Upper lobe of left lung (tissue), 4 donors: ENCODE measurements at regions not wholly inside any gene's neighbourhood (a gene's known extent, or its start where the extent isn't known, plus 50 kb on each side); places are given as distances from the start of the nearest gene placed in this dataset.

Source experiments
- CTCF ChIP-seq, 6 experiments: fragments of 450-650 bp in 4 of 6; fragments of 200-600 bp in 2 of 6; sonication (generic) in 2 of 6; IDR thresholded peaks; one replicate each; pipeline ENCODE4 v1.5.1; 2016 to 2019; ENCODE audit warnings: antibody characterized with exemption in 6 of 6
- EP300 ChIP-seq, 4 donors: sonication (generic); formaldehyde crosslinking; IDR thresholded peaks; one replicate each; pipeline ENCODE4 v1.5.1; 2017; ENCODE audit warnings: antibody characterized with exemption in 4 of 4, control low read depth in 2 of 4
- POLR2A ChIP-seq, 4 donors: fragments of 450-650 bp; IDR thresholded peaks; one replicate each; pipeline ENCODE4 v1.5.1; 2016 to 2017; ENCODE audit warnings: antibody characterized with exemption in 4 of 4, mild to moderate bottlenecking in 2 of 4
- POLR2AphosphoS5 ChIP-seq, 2 donors: sonication (generic); formaldehyde crosslinking; IDR thresholded peaks; one replicate each; pipeline ENCODE4 v1.5.1; 2017; ENCODE audit warnings: antibody characterized with exemption in 2 of 2

GRCh38 chr22:27502327-27502726 lies 299.2 kb downstream of the MN1 start:
- TF ChIP-seq POLR2A (IDR thresholded peaks at IDR 0.05) (no peak), CTCF (IDR thresholded peaks at IDR 0.05) (no peak), EP300 (IDR thresholded peaks at IDR 0.05) (no peak), POLR2AphosphoS5 (IDR thresholded peaks at IDR 0.05) (no peak)
